ENCODE measurements at regions not wholly inside any gene's neighbourhood (a gene's known extent, or its start where the extent isn't known, plus 50 kb on each side); places are given as distances from the start of the nearest gene placed in this dataset.

DNA sequence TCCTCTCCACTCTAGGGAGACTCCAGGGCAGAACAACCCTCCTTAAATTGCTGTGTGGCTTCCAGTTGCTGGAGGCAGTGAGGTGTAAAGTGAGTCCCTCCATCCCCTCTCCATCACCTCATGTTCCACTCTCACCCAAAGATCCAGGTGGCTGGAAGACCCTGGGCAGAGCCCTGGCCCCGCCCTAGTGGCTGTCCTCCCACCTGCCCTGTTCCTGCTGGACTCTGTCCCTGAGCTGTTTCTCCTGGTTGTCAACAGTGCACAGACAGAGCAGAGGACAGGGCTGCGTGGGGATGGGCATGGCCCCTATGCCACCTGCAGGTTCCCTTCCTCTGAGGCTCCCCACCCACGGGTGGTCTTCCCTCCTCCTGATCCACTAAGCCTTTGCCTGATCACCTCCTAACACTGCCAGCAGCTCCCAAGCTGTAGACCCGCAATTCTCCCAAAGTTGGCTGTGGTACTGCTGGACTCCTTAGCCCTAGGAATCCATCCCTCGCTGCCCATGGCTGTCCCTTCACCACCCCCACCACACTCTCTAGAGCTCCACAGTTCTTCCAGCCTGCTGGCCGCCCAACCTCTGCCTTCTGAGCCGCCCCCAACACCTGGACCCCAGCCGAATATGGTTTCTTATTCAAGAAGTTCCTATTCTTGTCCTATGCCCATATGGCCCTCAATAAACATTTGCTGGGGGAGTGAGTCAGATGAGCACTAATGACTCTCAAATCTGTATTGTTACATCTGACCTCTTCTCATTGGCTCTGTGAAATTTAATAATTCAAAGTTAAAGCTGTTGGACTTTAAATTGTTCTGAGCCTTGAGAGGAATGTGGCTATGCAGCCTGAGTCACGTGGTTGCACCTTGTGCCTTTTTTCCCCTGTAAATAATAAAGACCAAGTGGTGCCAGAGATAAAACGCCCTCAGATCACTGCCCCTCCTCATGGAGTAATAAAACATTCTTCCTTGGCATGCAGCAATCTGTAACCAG, 260.0 kb upstream of the HS6ST1 start:
- no peak for DNase-seq (ENCODE audit: low read depth in 2 of 2)

DNA sequence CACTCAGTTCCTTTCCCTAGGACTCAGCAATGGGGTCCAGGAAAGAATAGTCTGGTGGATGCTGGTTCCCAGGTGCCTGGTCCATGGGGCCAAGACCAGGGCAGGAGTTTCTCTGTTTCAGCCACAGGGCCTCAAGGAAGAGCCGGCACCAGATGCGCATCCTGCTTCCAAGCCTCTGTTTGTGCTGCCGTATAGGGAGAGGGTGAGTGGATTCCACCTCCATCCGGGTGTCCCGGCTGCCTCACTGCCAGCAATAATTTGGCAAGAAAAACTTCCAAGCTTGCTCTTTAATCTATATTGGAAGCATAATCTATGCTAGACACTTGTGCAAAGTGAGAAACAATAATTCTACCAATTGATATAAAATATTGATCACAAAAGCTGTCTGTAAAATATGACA, 261.2 kb upstream of the HS6ST1 start:
- DNase-seq (ENCODE audit: low read depth in 2 of 2): no peak

DNA sequence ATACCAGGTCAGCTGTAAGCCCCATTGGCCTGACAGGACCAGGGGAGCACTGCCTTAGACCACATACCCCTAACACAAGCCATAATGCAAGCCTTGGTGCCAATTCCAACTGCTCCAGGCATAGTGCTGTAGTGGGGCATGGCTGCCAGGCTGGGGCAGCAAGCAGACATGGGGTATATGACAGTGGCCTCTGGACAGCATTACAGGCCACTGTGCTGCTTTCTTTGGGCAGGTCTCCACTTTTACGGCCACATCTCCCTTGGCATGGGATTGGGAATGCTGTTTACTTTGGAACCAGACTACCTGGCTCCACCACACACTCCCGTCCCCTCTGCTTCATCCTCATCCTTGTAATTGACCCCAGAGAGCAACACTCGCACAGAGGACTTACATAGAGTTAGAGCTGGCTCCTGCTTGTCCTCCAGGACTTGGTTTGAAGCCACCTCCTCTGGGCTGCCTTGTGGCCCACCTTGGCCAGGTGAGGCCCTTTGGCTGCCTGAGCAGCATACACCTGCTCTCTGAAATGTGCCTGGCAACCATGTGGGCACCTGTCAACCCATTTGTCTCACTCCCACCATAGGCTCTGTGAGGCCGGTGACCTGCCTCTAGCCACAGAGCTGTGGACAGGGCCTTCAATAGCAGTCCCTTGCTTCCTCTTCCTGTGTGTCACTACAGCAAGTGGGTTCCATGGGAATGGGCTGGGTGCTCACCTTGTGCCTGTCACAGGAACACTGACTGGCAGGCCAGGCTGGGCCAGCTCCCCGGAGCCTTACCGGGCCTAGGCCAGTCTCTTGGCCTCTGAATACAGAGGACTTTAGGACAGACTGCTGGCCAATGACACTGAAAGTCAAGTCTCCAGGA, 262.6 kb upstream of the HS6ST1 start:
- DNase-seq (ENCODE audit: low read depth in 2 of 2): no peak

DNA sequence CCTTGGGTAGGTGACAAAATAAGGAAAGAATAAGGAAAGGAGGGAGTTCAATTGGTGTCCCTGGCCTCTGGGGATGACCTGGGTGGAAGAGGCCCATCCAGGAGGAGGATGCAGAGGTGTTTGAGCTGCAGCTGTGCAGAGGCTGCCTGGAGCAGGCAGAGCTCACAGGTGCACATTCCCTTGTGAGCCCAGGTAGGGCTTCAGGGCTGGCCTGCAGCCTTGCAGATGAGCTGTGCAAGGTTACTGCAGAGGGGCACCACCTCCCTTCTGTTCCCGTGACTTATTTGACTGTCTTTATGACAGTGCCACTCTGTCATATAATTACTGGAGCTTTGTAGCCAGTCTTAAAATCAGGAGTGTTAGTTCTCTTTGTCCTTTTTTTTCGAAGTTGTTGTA, 263.2 kb upstream of the HS6ST1 start:
- DNase-seq (ENCODE audit: low read depth in 2 of 2): no peak

DNA sequence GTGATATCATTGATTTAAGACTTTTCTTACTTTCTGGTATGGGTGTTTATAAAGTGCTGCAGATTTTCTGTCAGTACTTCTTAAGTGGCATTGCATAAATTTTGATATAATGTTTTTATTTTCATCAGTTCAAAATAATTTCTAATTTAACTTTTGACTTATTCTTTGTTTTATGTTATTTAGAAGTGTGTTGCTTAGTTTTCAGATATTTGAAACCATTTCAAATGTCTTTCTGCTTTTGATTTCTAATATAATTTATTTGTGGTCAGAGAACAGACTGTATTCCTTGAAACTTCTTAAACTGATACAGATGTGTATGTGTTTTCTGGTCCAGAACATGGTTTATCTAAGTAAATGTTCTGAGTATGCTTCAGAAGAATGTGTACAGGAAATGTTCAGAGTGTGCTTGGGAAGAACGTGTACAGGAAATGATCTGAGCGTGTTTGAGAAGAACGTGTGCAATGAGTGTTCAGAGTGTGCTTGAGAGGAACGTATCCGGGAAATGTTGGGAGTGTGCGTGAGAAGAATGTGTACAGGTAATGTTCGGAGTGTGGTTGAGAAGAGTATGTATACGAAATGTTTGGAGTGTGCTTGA, 265.7 kb upstream of the HS6ST1 start:
- DNase-seq (ENCODE audit: low read depth in 2 of 2): no peak

DNA sequence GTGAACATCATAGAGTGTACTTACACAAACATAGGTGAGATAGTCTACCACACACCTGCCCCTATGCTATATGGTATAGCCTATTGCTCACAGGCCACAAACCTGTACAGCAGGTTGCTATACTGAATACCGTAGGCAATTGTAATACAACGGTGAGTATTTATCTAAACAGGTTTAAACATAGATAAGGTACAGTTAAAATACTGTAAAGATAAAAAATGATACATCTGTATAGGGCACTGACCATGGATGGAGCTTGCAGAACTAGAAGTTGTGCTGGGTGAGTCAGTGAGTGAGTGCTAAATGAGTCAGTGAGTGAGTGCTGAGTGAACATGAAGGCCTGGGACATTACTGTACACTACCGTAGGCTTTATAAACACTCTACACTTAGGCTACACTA, 267.0 kb upstream of the HS6ST1 start:
- DNase-seq (ENCODE audit: low read depth in 2 of 2): no peak

DNA sequence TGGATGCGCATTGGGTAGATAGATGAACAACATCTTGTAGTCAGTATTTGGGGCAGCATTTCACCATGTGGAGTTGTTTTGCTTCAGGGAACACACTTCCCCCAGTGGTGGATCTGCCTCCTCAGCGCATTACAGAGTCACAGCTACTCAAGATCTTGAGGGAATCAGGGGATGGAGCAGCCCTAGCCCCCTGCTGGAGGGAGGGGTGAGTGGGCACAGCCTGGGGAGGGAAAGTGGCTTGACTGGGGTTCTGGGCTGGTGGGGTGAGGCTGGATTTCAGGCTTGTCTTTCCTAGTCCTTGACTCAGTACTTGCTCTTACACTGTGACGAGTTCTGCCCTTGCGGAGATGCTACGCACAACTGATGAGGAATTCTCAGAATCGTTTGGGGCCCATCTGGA, 271.0 kb upstream of the HS6ST1 start:
- no peak for DNase-seq (ENCODE audit: low read depth in 2 of 2)

DNA sequence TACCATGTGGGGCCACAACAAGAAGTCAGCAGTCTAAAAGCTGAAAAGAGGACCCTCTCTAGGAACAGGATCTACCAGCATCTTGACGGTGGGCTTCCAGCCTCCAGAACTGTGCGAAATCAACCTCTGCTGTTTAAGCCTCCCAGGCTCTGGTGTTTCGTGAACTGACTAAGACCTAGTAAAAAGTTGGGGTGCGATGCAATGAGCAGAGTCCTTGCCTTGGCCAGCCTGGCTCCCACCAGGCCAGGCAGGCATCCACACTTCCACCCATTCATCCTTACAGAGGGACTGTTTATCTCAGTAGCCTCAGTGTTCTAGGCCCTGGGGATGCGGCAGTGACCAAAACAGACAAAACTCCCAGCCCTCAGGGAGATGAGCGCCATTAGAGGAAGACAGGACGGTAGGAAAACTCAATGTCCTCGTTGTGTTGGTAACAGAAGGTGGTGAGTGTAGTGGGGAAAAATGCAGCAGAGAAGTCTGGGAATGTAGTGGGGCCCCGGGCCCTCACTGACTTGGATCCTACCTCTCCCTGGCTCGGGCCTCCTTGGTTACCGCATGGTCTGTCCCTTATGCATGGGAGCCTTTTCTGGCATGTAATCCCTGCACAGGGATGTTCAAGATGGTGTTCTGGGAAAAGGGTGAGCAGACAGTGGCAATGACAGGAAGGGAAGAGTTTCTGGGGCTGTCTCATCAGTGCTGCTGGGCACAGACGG, 271.8 kb upstream of the HS6ST1 start:
- no peak for DNase-seq (ENCODE audit: low read depth in 2 of 2)

DNA sequence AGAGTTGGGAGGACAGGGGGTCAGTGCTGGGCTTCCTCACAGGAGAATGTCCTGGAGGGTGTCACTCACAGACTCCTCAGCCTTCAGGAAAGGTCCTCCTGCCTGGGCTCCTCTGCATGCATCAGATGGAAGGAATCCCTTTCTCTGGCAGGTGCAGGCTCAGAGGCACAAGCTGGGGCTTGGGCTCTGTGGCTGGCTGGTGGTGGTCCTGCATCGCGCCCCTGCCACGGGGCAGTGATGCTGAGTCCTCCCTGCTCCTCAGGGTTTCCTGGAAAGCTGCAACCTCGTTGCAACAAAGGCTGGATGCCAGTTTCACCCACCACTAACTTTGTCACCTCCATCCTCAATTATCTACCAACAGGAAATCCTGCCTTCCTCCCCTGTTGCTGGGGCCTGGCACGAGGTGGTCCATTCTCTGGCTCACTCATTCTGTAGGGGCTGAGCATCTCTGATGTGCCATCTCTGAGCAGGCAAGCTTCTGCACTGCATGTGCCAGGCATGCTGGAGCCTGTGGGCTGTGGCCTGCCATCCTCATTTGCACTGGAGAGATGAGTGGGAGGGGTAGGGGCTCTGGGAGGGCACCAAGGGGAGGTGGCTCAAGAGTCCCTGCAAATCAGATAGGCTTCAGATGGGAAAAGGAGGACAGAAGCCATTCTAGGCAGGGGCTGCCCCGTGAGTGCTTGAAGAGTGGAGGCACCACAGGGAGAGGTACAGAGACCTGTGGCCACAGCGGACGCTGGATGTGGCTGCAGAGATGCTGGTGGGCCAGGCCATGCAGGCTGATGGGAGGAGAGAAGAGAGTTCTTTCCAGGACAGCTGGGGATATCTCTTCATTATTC, 272.6 kb upstream of the HS6ST1 start:
- DNase-seq (ENCODE audit: low read depth in 2 of 2): no peak

DNA sequence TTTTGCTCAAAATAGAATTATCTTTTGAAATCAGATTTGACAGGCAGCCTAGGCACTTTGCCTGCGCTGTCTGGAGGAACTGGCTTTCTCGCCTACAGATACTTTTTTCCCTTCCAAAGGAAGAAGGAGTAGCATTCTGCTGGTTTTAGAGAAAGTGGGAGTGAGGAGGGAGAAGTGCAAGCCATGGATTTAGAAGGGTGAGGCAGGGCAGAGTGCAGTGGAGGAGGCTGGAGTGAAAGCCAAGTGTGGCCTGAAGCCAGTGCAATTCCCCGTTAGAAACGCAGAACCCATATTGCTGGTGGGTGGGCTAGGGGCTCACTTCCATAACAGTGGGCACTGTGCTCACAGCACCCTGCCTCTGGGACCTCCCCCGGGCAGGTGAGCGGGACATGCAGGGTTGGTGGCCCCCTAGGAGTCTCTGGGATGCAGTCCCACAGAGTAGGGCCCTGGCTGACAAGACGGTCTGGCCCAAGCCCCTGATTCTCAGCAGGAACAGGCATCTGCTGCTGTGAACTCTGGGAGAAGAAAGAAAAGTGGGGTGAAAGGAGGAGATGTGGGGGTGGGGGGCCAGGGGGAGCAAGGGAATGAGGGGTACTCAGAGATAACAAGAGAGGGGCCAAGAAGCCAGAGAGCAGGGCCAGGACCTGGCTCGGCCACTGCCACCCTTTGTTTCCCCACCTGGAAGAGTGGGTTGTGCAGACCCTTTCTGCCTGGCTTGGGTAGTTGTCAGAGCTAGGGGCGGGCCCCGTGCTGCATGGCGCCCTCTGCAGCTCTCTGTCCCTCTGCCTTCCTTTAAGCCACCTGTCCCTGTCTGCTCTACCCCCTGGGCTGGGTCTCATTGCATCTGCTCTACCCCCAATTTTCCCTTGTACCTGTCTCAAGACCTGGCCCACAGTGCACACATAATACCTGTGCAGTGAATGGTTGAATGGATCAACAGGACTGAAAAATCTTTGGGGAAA, 273.5 kb upstream of the HS6ST1 start:
- DNase-seq (ENCODE audit: low read depth in 2 of 2): no peak

DNA sequence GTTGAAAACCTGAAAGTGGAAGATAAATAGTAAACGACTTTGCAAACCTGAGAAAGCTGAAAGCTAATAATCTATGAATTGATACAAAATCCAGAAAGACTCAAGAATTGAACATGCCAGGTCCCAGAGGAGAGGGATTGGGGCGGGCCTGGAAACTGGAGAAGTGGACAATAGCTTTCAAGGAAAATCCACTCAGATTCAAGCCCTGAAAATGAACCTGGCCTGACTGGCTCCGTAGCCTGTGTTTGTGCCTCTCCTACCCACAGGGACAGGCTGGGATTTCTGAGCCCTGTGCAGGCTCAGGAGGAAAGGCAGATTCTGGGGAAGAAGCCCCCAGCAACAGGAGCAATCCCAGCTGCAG, 274.8 kb upstream of the HS6ST1 start:
- no peak for DNase-seq (ENCODE audit: low read depth in 2 of 2)

DNA sequence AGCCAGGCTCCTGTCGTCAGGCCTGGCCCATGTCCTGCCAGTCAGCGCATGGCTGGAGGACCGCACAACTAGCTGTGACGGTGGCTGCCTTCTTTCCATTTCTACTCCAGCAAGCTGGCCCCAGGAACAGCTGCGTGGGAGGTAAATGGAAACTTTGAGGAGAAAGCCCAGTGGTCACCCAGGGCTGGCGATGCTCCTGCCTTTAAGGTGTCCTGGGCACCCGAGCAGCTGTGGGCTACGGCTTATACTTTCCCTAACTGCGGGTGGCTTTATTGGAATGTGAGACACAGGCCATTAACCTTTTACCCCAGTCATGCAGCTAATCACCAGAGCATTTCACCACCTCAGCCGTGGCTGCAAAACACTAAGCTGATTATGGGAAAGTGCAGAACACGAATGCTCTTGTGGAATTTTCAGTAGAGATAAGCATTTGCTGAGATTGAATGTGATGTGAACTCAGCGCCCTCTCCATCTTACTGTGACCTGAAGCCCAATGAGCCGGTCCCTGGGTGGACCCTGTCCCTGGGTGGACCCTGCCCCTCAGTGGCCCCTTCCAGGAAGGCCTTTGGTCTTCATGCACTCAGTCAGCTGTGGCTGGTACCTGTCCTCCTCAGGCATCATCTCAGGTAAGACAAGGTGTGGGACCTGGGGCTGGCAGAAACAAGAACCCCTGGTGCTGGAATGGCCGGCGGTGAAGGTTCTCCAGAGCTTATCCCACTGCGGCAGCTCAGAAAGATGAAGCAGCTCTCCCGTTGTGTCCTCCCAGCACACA, 275.4 kb upstream of the HS6ST1 start:
- DNase-seq (ENCODE audit: low read depth in 2 of 2): no peak

DNA sequence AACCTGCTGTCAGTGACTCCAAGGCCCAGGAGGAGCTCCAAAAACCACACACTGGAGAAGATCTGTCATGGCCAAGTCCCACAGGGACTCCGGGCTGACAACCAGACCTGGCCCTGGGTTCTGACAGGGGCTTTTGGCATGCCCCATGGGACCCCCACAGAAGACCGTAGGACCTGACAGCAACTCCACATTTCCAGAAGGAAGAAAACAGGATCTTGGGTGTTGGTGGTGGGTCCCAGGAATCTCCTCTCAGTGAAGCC, 275.9 kb upstream of the HS6ST1 start:
- no peak for DNase-seq (ENCODE audit: low read depth in 2 of 2)

DNA sequence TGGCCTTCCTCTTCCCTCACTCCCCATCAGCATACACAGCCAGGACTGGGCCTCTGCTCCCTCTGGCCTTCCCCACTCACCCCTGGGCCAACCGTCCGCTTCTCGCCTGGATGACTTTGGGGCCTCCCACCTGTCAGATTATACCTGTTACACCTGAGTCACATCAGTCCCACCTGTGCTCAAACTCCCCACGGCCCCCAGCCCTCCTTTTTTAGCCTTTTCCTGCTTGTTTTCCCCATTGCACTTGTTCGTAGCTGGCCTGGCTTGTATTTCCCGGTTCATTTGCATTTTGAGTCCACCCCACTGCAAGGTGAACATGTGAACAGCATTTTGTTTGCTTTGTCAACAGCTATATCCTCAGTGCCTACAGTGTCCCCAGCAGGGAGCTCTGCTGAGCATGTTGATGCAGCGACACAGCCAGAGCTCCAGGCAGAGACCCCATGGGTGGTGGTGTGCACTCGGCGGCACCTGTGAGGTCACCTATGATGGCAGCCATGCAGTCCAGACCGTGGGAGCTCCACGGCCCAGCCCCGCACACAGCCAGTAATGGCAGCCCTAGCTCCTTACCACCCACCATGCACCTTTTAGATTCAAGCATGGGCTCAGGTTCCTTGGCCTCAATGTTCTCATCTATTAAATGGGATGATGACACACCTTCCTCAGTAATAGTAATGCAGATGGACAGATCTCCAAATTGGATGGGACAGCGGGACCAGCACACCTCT, 276.4 kb upstream of the HS6ST1 start:
- no peak for DNase-seq (ENCODE audit: low read depth in 2 of 2)

DNA sequence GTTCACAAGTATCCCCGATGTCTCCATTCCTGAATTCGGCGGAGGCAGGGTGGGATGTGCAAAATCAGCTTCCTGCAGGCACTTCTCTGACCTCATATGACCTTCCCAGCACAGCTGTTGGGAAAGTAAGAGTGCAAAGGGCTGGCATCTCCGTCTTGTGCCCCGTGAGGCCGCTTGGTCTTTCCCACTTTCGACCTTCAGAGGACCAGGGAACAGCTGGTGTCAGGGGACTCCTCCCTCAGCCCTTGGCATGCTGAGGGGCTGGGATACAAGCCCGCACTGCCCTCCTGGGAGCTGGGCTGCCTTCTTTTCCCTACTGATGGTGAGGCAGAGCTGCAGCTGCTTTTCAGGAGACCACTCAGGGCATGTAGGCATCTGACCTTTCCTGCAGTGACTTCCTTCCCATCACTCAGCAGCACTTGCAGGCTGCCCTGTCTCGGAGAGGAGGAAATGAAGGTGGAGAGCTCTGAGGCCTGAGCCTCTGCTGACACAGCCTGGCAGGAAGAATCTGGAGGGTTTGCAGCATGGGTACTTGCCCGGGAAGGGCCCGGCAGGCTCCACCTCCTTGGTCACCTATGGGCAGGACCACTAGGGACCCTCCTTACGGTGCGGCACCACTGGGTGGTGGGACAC, 277.2 kb upstream of the HS6ST1 start:
- DNase-seq (ENCODE audit: low read depth in 2 of 2): no peak

DNA sequence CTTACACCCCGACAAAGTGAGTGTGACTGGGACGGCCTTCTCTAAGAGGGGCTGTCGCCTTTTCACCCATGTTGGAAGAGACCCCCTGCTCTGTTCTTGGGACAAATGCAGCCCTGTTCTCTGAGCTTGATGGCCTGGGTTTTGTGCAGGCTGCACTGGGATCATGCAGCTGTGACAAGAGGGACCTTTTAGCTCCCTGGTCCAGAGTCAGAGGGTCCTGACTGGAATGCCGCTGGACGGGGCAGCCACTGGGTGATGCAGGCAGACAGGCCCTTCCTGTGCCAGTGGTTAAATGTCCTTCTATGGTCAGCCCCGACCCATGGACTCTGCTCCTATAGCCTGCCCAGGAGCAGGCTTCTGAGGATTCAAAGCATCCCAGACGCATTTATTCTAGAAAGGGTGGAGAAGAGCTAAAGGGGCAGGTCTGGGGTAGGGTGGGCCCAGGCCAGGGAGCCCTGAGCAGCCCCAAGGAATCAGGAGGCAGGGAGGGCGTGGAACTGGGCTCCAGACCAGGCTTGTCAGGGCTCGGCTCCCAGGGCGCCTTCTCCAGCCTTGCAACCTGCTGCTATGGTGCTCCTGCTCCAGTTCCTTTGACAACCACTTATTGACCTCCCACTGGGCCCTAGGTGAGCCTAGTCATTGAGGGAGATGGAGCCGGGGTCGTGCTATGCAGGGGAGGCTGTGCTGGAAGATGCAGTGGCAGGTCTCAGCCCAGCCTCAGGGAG, 277.9 kb upstream of the HS6ST1 start:
- DNase-seq (ENCODE audit: low read depth in 2 of 2): no peak

DNA sequence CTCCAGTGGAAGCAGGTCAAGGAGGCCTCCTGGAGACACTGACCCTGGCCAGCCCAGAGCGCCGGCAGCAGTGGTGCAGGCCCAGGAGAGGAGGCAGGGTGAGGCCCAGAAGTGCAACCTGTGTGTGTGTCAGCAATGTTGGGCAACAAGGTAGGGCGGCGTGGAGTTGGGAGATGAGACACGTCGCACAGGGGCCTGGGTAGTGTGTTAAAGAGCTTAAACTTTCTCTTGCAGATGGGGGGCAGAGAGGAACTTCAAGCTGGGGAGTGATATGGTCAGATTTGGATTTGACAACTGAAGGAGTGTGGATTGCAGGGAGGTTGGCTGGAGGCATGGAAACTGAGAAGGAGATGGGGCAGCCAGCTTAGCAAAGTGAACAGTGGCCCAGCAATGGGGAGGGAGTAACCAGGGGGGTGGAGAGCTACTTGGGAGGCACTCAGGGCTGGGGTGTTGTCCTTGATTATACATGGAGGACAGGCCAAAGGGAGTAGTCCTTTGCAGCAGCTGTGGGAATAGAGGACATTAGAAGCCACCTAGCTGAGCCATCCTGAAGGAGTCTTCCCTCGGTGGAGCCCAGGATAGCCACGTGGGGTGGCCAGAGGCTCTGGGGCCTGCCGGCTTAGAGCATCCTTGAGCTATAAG, 278.6 kb upstream of the HS6ST1 start:
- no peak for DNase-seq (ENCODE audit: low read depth in 2 of 2)
